Hematopoietic multipotent progenitor cell treated with erythropoietin and hydrocortisone succinate and interleukin-3 and kit ligand, for 4 days (in vitro differentiated cells): ENCODE measurements at regions not wholly inside any gene's neighbourhood (a gene's known extent, or its start where the extent isn't known, plus 50 kb on each side); places are given as distances from the start of the nearest gene placed in this dataset.
"Not testable (repeated sequence)": the region's sequence is repeated elsewhere in the genome, so short reads cannot be mapped to it uniquely, and the experiment has no call there.

Experiments
- DNase-seq: peaks from one replicate; pipeline ENCODE4 v3.0.0-alpha.2; 2015

- no peak for DNase-seq
Measured at GRCh38 chr1:189708674-189709073, 769.0 kb downstream of the BRINP3 start.

DNA sequence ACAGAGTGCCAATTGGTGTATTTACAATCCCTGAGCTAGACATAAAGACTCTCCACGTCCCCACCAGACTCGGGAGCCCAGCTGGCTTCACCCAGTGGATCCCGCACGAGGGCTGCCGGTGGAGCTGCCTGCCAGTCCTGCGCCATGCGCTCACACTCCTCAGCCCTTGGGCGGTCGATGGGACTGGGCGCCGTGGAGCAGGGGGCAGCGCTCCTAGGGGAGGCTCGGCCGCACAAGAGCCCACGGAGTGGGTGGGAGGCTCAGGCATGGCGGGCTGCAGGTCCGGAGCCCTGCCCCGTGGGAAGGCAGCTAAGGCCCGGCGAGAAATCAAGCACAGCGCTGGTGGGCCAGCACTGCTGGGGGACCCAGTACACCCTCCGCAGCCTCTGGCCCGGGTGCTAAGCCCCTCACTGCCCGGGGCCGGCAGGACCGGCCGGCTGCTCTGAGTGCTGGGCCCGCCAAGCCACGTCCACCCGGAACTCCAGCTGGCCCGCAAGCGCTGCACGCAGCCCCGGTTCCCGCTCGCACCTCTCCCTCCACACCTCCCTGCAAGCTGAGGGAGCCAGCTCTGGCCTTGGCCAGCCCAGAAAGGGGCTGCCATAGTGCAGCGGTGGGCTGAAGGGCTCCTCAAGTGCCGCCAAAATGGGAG, 759.4 kb downstream of the BRINP3 start:
- DNase-seq = not testable (repeated sequence)

- no peak for DNase-seq
Measured at GRCh38 chr1:189726806-189727205, 750.9 kb downstream of the BRINP3 start.

DNA sequence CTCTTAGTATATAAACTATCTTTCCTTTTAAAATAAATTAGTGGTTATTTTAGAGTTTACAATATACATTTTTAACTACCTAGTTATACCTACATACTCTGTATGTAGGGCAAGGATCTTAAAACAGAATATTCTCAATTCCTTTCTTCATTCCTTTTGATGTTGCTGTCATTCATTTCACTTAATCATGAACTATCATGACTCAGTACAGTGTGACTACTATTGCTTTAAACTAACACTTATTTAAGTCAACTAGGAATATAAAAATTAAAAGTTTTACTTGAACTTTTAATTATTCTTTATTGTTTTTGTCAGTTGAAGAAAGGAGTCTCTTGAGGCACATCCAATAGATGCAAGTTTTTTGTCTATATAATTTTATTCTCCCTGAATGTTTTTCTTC, 726.4 kb downstream of the BRINP3 start:
- DNase-seq = no peak

DNA sequence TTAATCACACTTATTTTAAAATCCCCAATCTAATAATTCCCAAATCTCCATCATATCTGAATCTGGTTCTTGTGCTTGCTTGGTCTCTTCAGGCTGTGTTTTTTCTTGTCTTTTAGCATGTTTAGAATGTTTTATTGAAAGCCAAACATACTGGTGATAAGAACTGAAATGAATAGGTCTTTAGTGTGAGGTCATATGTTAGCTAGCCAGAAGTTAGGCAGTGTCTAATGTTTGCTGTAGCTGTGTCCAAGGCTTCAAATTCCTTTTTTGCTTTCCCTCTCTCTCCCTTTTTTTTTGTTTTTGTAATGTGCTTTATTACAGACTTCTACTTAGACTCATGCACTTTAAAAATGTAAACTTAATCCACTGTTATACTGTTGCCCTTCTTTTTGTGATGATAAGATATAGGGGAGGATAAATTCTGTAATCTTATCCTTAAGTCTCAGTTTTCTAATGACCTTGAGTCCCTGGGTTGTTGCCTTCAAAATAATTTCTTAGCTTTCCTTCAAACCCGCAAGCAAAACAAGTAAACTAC, 725.1 kb downstream of the BRINP3 start:
- no peak for DNase-seq

- not testable (repeated sequence) for DNase-seq
Measured at GRCh38 chr1:189755100-189755499, 722.6 kb downstream of the BRINP3 start.

DNA sequence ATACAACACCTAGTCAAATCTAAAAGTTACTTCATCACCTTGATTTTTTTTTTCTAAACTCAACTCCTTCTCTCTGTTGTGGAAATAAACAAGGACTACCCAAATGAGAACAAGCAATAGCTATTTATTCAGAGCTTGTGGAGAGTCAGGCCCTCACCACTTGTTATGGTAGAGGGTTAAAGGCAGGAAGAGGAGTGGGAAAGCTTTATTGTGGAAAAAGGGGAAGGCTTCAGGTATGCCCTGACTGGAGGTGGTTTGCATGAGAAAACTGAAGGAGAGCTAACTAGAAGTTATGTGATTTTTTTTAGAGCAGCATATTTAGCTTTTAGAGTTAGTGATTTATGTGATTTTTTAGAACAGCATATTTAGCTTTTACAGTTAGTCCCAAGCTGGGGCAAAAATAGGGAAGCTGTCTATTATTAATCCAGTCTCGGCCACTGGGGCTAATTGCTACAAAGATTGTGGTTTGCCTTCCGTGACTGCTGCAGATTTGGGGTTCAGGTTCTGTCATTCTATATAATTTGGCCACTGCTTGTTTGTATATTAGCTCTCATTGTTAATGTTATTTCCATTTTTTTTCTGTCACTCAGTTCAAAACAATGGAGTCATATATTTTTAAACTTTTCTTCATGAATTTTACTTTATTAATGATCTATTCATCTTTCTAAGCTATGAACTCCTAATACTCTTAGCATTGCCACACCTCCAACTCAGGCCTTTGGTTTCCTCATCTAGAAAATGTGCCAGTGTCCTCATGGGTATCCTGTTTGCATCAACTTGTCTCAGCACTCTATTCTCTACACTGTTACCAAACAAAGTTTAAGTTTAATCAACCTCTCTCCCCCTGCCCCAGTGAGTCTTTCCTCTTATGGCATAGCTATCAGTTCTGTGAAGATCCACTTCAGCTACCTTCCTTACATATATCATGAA, 713.0 kb downstream of the BRINP3 start:
- DNase-seq = no peak

DNA sequence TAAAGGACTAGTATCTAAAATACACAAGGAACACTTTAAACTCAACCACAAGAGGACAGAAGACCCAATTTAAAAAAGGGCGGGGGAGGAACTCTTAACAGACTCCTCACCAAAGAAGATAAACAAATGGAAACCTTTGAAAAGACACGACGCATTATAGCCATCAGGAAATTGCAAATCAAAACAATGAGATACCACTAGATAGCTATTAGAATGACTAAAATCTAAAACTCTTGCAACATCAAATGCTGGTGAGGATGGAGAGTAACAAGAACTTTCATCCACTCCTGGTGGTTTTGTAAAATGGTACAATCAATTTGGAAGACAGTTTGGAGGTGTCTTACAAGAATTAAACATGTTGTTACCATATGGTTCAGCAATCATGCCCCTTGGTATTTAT, 708.2 kb downstream of the BRINP3 start:
- DNase-seq = no peak

GRCh38 chr1:189774721-189775287, 702.9 kb downstream of the BRINP3 start:
- DNase-seq = no peak

GRCh38 chr1:189775343-189775742, 702.3 kb downstream of the BRINP3 start:
- no peak for DNase-seq

DNA sequence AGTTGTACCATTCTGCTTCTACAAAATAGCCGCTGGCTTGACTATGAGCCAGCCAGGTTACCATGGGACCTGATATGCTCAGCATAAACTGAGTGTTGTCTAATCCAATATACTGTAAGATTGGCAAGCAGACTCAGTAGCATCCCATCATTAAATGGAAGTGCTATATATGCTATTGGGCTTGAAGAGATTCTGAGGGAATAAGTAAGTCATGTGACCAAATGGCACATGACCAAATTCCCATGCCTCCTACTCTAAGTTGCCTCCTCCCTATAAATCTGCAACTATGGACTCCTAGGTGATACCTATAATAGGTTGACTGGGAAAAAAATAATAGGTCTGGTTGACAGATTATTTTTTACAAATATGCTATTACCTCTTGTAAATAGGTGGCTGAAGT, 698.6 kb downstream of the BRINP3 start:
- no peak for DNase-seq

DNA sequence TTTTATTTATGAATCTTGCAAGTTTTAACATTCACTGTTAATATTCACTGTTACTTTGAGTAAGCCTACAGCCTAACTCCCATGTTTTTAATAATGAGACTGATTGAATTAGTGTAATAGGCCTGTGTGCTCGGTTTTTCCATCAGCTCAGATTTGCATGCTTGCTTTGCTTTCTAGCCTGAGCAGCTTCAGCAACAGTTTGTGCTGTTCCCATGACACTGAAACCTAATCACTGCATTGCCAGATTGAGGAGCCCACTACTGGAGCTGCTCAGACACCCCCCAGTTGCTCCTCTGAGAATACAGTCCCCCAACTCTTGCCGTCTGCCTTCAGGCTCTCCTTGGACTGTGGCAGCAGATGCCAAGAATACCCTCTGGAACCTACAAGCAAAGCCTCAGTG, 695.4 kb downstream of the BRINP3 start:
- DNase-seq = no peak

- DNase-seq = no peak
Measured at GRCh38 chr1:189783456-189783855, 694.2 kb downstream of the BRINP3 start.

- no peak for DNase-seq
Measured at GRCh38 chr1:189786761-189787160, 690.9 kb downstream of the BRINP3 start.

GRCh38 chr1:189787201-189787600, 690.5 kb downstream of the BRINP3 start:
- no peak for DNase-seq

- DNase-seq = no peak
Measured at GRCh38 chr1:189790335-189790734, 687.3 kb downstream of the BRINP3 start.

DNA sequence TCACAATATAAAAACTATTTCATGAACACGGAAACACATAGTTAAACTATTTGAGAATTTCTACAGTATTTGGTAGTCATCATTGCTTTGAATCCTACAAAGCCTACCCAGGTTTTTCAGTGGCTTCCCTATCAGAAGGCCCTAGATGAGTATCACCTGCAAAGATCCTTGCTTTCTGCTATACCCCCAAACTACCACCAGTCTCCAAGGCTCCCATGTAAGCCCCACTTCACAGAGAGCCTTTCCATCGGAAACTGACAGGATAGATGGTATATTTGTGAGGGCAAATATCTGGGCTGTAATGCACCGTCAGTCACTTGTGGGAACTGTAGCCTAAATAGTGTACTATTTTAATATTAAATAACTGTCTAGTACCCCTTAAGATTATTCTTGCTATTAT, 674.3 kb downstream of the BRINP3 start:
- DNase-seq = no peak

DNA sequence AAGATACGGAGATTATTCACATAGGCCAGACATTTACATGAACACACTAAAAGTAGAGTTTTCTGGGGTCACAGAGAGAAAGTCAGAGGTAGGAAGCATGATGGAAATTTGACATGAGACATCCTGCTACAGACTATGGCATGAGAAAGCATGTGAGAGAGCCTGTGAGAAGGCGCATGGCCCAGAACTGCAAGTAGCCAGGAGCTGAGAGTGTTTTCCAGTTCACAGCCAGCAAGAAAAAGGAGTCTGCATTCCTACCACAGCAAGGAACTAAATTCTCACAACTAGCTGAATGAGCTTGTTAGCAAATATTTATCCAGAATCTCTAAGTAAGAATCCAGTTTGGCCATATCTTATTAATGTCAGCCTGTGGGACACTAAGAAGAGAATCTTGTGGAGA, 673.3 kb downstream of the BRINP3 start:
- DNase-seq = no peak

GRCh38 chr1:189805735-189806134, 671.9 kb downstream of the BRINP3 start:
- DNase-seq = no peak

DNA sequence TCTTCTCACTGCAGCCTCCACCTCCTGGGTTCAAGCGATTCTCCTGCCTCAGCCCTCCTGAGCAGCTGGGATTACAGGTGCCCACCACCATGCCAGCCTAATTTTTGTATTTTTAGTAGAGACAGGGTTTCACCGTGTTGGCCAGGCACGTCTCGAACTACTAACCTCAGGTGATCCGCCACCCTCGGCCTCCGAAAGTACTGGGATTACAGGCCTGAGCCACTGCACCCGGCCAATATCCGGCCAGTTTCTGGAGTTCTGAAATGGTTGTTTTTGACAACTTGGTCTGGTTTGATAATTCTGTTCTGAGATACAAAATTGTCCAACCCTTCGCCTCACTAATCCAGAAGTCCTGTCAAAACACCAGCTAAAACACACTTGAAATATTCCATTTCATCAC, 667.0 kb downstream of the BRINP3 start:
- not testable (repeated sequence) for DNase-seq

DNA sequence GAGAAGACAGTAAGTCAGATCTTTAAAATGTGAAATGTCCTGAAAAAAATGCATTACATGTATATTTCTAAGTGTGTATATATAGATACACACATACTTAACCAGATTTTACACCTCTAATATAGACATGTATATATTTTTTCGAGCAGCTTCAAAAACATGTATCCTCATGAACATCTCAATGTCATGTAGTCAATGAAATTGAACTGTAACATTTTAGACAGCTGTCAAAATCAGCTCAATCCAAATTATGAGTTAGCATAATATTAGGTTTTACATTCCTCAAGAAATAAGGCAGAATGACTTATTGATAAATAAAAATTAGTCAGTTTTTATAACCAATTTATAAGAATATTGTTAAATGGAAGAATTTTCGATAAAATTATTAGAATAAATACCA, 665.7 kb downstream of the BRINP3 start:
- no peak for DNase-seq

GRCh38 chr1:189816558-189816957, 661.1 kb downstream of the BRINP3 start:
- DNase-seq = no peak

DNA sequence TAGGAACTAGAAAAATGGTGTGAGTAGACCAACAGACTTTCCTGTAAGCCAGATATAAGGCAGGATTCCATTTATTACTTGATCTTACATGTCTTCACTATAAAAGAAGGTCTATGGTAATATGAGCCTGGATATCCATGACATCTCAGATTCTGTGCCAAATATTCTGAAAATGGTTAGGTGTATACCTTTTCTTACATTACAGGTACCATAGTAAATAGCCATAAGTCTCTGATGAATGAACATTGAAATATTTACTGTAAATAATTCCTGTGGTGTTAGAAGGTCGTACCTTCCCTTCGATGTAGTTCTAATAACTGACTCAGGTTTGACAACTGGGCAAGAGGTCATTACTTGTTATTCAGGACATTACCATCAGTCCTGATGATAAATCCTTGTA, 657.9 kb downstream of the BRINP3 start:
- no peak for DNase-seq

- DNase-seq = no peak
Measured at GRCh38 chr1:189821833-189822232, 655.8 kb downstream of the BRINP3 start.
